ENCODE measurements at regions not wholly inside any gene's neighbourhood (a gene's known extent, or its start where the extent isn't known, plus 50 kb on each side); places are given as distances from the start of the nearest gene placed in this dataset.

GRCh38 chr18:78154853-78155252, 824.8 kb upstream of the SALL3 start:
- H3K27me3 ChIP-seq = no peaks in the 10 kb centered on the region
- DNase-seq (ENCODE audit: extremely low spot score in 2 of 2) = no peak
- no peak overlapping the region for H3K27ac ChIP-seq
- no peaks in the 10 kb centered on the region for H3K9me3 ChIP-seq
- no peaks in the 10 kb centered on the region for H3K4me1 ChIP-seq
- TF ChIP-seq POLR2A (IDR thresholded peaks at IDR 0.05) (no peak), CTCF (IDR thresholded peaks at IDR 0.05) (no peak)
- H3K4me3 ChIP-seq = no peak overlapping the region
- no peaks in the 10 kb centered on the region for H3K36me3 ChIP-seq
- intact Hi-C loops (cut with DNase I) = no loop called here

GRCh38 chr18:78156466-78156865, 823.2 kb upstream of the SALL3 start:
- intact Hi-C loops (cut with DNase I) = no loop called here
- Histone ChIP-seq H3K9me3 (no peaks in the 10 kb centered on the region), H3K36me3 (no peaks in the 10 kb centered on the region), H3K4me3 (no peak overlapping the region), H3K27ac (no peak overlapping the region), H3K4me1 (no peaks in the 10 kb centered on the region), H3K27me3 (no peaks in the 10 kb centered on the region)
- TF ChIP-seq POLR2AphosphoS5 (IDR thresholded peaks at IDR 0.05; ENCODE audit: insufficient read depth in 1 of 2, low read depth in 1 of 2) (no peak), CTCF (IDR thresholded peaks at IDR 0.05) (no peak), POLR2A (IDR thresholded peaks at IDR 0.05) (no peak)
- DNase-seq (ENCODE audit: extremely low spot score in 2 of 2) = no peak

GRCh38 chr18:78158943-78159342, 820.7 kb upstream of the SALL3 start:
- H3K9me3 ChIP-seq = no peaks in the 10 kb centered on the region

GRCh38 chr18:78159397-78159796, 820.2 kb upstream of the SALL3 start:
- H3K27ac ChIP-seq = no peak overlapping the region
- no peaks in the 10 kb centered on the region for H3K4me1 ChIP-seq
- H3K27me3 ChIP-seq = no peaks in the 10 kb centered on the region
- DNase-seq (ENCODE audit: extremely low spot score in 2 of 2) = no peak
- no peak overlapping the region for H3K4me3 ChIP-seq
- intact Hi-C loops (cut with DNase I) = no loop called here
- no peaks in the 10 kb centered on the region for H3K9me3 ChIP-seq
- TF ChIP-seq CTCF (IDR thresholded peaks at IDR 0.05) = no peak
- TF ChIP-seq POLR2AphosphoS5 (IDR thresholded peaks at IDR 0.05; ENCODE audit: insufficient read depth in 1 of 2, low read depth in 1 of 2) = no peak
- H3K36me3 ChIP-seq = no peaks in the 10 kb centered on the region

More at GRCh38 chr18:78158943-78159342, 820.7 kb upstream of the SALL3 start:
- DNase-seq (ENCODE audit: extremely low spot score in 2 of 2) = no peak
- no peak for TF ChIP-seq POLR2AphosphoS5 (IDR thresholded peaks at IDR 0.05; ENCODE audit: insufficient read depth in 1 of 2, low read depth in 1 of 2)
- no peak for TF ChIP-seq POLR2A (IDR thresholded peaks at IDR 0.05)
- TF ChIP-seq CTCF (IDR thresholded peaks at IDR 0.05) = no peak
- H3K4me1 ChIP-seq = no peaks in the 10 kb centered on the region
- H3K27ac ChIP-seq = no peak overlapping the region
- no peak overlapping the region for H3K4me3 ChIP-seq
- intact Hi-C loops (cut with DNase I) = no loop called here
- H3K27me3 ChIP-seq = no peaks in the 10 kb centered on the region
- no peaks in the 10 kb centered on the region for H3K36me3 ChIP-seq

- no peaks in the 10 kb centered on the region for H3K27me3 ChIP-seq
- intact Hi-C loops (cut with DNase I) = no loop called here
- TF ChIP-seq POLR2A (IDR thresholded peaks at IDR 0.05) (no peak), CTCF (IDR thresholded peaks at IDR 0.05) (no peak), POLR2AphosphoS5 (IDR thresholded peaks at IDR 0.05; ENCODE audit: insufficient read depth in 1 of 2, low read depth in 1 of 2) (no peak)
- no peaks in the 10 kb centered on the region for H3K4me1 ChIP-seq
- DNase-seq (ENCODE audit: extremely low spot score in 2 of 2) = no peak
- no peak overlapping the region for H3K27ac ChIP-seq
- H3K9me3 ChIP-seq = no peaks in the 10 kb centered on the region
- no peaks in the 10 kb centered on the region for H3K36me3 ChIP-seq
- no peak overlapping the region for H3K4me3 ChIP-seq
These were observed 818.5 kb upstream of the SALL3 start for GRCh38 chr18:78160961-78161656.

All from vagina (tissue), 2 donors.